ENCODE measurements at regions not wholly inside any gene's neighbourhood (a gene's known extent, or its start where the extent isn't known, plus 50 kb on each side); places are given as distances from the start of the nearest gene placed in this dataset.
A peak's percentile ranks its signal among the peaks of the same experiment; 100 is the strongest.

DNA sequence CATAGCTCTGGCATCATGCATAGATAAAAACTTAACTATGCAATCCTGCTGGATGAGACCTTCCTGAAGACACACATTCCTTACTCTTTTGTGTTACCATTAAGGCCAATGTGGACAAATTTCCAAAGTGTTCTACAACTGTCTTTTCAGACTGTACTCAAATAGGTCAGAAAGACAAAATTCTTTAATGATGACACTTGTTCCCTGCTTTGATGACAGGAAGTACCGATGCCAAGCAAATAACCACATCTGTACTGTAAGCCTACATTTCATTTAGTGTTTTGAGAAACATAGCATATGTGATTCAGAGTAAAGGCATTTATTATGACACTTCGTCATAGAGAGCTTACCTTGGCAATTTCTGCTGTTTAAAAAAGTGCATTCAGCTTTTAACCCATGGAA, 55.0 kb downstream of the PMAIP1 start:
- peak in 1 of 2 experiments; percentile 22 for DNase-seq

GRCh38 chr18:59954241-59954640, 54.4 kb downstream of the PMAIP1 start:
- no peak for DNase-seq

Measured in SW 1271 (cell line).